ENCODE measurements at regions not wholly inside any gene's neighbourhood (a gene's known extent, or its start where the extent isn't known, plus 50 kb on each side); places are given as distances from the start of the nearest gene placed in this dataset.
"Not testable (repeated sequence)": the region's sequence is repeated elsewhere in the genome, so short reads cannot be mapped to it uniquely, and the experiment has no call there.

- DNase-seq = no peak
These were observed 108.2 kb upstream of the MAMLD1 start for GRCh38 chrX:150254909-150255308.

- no peak for DNase-seq
These were observed 107.4 kb upstream of the MAMLD1 start for GRCh38 chrX:150255441-150256296.

- DNase-seq = no peak
These were observed 106.8 kb upstream of the MAMLD1 start for GRCh38 chrX:150256297-150256650.

GRCh38 chrX:150257353-150258175 lies 105.6 kb upstream of the MAMLD1 start:
- DNase-seq = no peak

- DNase-seq = no peak
These were observed 105.0 kb upstream of the MAMLD1 start for GRCh38 chrX:150258176-150258425.

GRCh38 chrX:150258463-150259430 lies 104.4 kb upstream of the MAMLD1 start:
- no peak for DNase-seq

GRCh38 chrX:150262456-150262855 lies 100.7 kb upstream of the MAMLD1 start:
- DNase-seq = no peak

- no peak for DNase-seq
These were observed 94.2 kb upstream of the MAMLD1 start for GRCh38 chrX:150268839-150269355.

- DNase-seq = no peak
These were observed 93.4 kb upstream of the MAMLD1 start for GRCh38 chrX:150269605-150270254.

- DNase-seq = no peak
These were observed 92.5 kb upstream of the MAMLD1 start for GRCh38 chrX:150270622-150271021.

GRCh38 chrX:150273575-150274294 lies 89.4 kb upstream of the MAMLD1 start:
- DNase-seq = not testable (repeated sequence)

- no peak for DNase-seq
These were observed 80.2 kb upstream of the MAMLD1 start for GRCh38 chrX:150282953-150283352.

GRCh38 chrX:150291014-150291413 lies 72.1 kb upstream of the MAMLD1 start:
- no peak for DNase-seq

GRCh38 chrX:150293311-150294013 lies 69.7 kb upstream of the MAMLD1 start:
- no peak for DNase-seq

- no peak for DNase-seq
These were observed 64.1 kb upstream of the MAMLD1 start for GRCh38 chrX:150298841-150299551.

GRCh38 chrX:150299579-150299978 lies 63.5 kb upstream of the MAMLD1 start:
- DNase-seq = no peak

- no peak for DNase-seq
These were observed 59.6 kb upstream of the MAMLD1 start for GRCh38 chrX:150303386-150304097.

- DNase-seq = no peak
These were observed 57.1 kb upstream of the MAMLD1 start for GRCh38 chrX:150306002-150306401.

- no peak for DNase-seq
These were observed 55.1 kb upstream of the MAMLD1 start for GRCh38 chrX:150308041-150308440.

All from stimulated activated CD4-positive, alpha-beta T cell treated with anti-CD3 and anti-CD28 coated beads, Interleukin-4, amount 100 ng/mL, for 1 hour (primary cell).